GM12878 (cell line): ENCODE measurements at regions not wholly inside any gene's neighbourhood (a gene's known extent, or its start where the extent isn't known, plus 50 kb on each side); places are given as distances from the start of the nearest gene placed in this dataset.

Source experiments
- ATAC-seq: fragments of 200-7000 bp; cut with Tn5 transposase; 3 replicates; pipeline ENCODE4 v1.9.1; 2020; ENCODE audit warnings: mild to moderate bottlenecking, moderate library complexity
- BruUV-seq: library from RNA; stranded (reverse); fragments of 400-500 nt; replicated peaks from 2 replicates; lab custom pipeline; 2021; lab: Mats Ljungman, UMichigan
- CTCF ChIA-PET: fragments of 300-600 bp; sonication (Branson Sonifier 250); formaldehyde crosslinking; extraction: SDS; loops from one replicate; lab custom pipeline; 2021; ENCODE audit warnings: inconsistent platforms; lab: Yijun Ruan, JAX
- POLR2A ChIA-PET: fragments of 350-600 bp; formaldehyde crosslinking; extraction: SDS; loops from one replicate; lab custom pipeline; 2021; ENCODE audit warnings: inconsistent platforms; lab: Charles Lee
- RAD21 ChIA-PET: fragments of 300-600 bp; sonication (Branson Sonifier 250); formaldehyde crosslinking; loops from one replicate; lab custom pipeline; 2023; ENCODE audit warnings: antibody characterized with exemption; ENCODE audit not compliant: unreplicated experiment; lab: Charles Lee
- SMC1A ChIA-PET: fragments of 300-600 bp; sonication (Branson Sonifier 250); formaldehyde crosslinking; loops from one replicate; lab custom pipeline; 2023; ENCODE audit not compliant: unreplicated experiment, uncharacterized antibody; lab: Charles Lee
- DNase-seq: peaks from one replicate; pipeline ENCODE4 v3.0.0-alpha.2; 2011; ENCODE audit warnings: low read depth, low spot score
- FAIRE-seq: peaks from 3 replicates; lab custom pipeline; 2011; peaks lifted over from hg19 to GRCh38; lab: Jason Lieb, UNC
- H2AFZ ChIP-seq: 2 replicates; pipeline ENCODE4 v1.6.0; 2011; ENCODE audit warnings: low read depth, low read length, control low read depth; ENCODE audit not compliant: control insufficient read depth
- H3K27ac ChIP-seq: 2 replicates; pipeline ENCODE4 v1.5.1; 2011; ENCODE audit warnings: control low read depth; ENCODE audit not compliant: control insufficient read depth, insufficient read depth
- H3K27me3 ChIP-seq, 2 experiments: replicated peaks in 1 of 2; 2 replicates each; pipeline versions ENCODE4 v1.6.0 to v1.6.1; 2011; ENCODE audit warnings: low read length in 1 of 2; ENCODE audit not compliant: control insufficient read depth in 2 of 2, insufficient read depth in 2 of 2
- H3K36me3 ChIP-seq, 2 experiments: 2 replicates each; pipeline ENCODE4 v1.5.1; 2011; ENCODE audit warnings: low read length in 1 of 2; ENCODE audit not compliant: control insufficient read depth in 2 of 2, insufficient read depth in 2 of 2
- H3K4me1 ChIP-seq: 2 replicates; pipeline ENCODE4 v1.6.1; 2011; ENCODE audit warnings: mild to moderate bottlenecking, low read length, moderate library complexity, mixed read lengths; ENCODE audit not compliant: control insufficient read depth, insufficient read depth
- H3K4me2 ChIP-seq: 2 replicates; pipeline ENCODE4 v1.6.0; 2011; ENCODE audit warnings: control low read depth; ENCODE audit not compliant: control insufficient read depth, insufficient read depth
- H3K4me3 ChIP-seq: fragments of 200-600 bp; sonication (generic); 2 replicates; pipeline ENCODE4 v1.5.1; 2016
- H3K79me2 ChIP-seq: 2 replicates; pipeline ENCODE4 v1.6.0; 2011; ENCODE audit warnings: low read length; ENCODE audit not compliant: control insufficient read depth, insufficient read depth
- H3K9ac ChIP-seq: 2 replicates; pipeline ENCODE4 v1.8.0; 2011; ENCODE audit warnings: low read length, control low read depth, mixed read lengths; ENCODE audit not compliant: control insufficient read depth, insufficient read depth
- H3K9me3 ChIP-seq: replicated peaks from 3 replicates; pipeline ENCODE4 v1.5.1; 2011; ENCODE audit warnings: mild to moderate bottlenecking, low read length; ENCODE audit not compliant: control insufficient read depth, insufficient read depth
- H4K20me1 ChIP-seq: 2 replicates; pipeline ENCODE4 v1.6.0; 2011; ENCODE audit not compliant: control insufficient read depth, insufficient read depth
- ASH2L ChIP-seq: fragments of 300-600, 200-600 bp; sonication (generic); IDR thresholded peaks from 2 replicates; pipeline ENCODE4 v1.6.1; 2017; ENCODE audit warnings: low read depth, mild to moderate bottlenecking, borderline replicate concordance
- BACH1 ChIP-seq: fragments of 450-650 bp; IDR thresholded peaks from 2 replicates; pipeline ENCODE4 v1.6.1; 2017; ENCODE audit warnings: mild to moderate bottlenecking, borderline replicate concordance
- CHD2 ChIP-seq: IDR thresholded peaks from 2 replicates; pipeline ENCODE4 v1.6.1; 2011; ENCODE audit warnings: low read depth, low read length, improper control_type of control experiment, borderline replicate concordance
- CHD4 ChIP-seq: fragments of 200-600 bp; sonication (generic); IDR thresholded peaks from 2 replicates; pipeline ENCODE4 v1.6.1; 2016; ENCODE audit warnings: mild to moderate bottlenecking
- FOS ChIP-seq: IDR thresholded peaks from 3 replicates; pipeline ENCODE4 v1.6.1; 2011; ENCODE audit warnings: borderline replicate concordance; ENCODE audit not compliant: insufficient read length; ENCODE audit errors: extremely low read depth
- KLF5 ChIP-seq: fragments of 450-650 bp; IDR thresholded peaks from 2 replicates; pipeline ENCODE4 v1.6.1; 2014; ENCODE audit warnings: mild to moderate bottlenecking; ENCODE audit not compliant: partially characterized antibody
- NFIC ChIP-seq: IDR thresholded peaks from 2 replicates; pipeline ENCODE4 v1.6.1; 2012; ENCODE audit warnings: low read depth, mild to moderate bottlenecking, inconsistent platforms, low read length, moderate library complexity
- SMARCA5 ChIP-seq: fragments of 450-650 bp; IDR thresholded peaks from 2 replicates; pipeline ENCODE4 v1.6.1; 2017; ENCODE audit warnings: mild to moderate bottlenecking
- SMC3 ChIP-seq: IDR thresholded peaks from 2 replicates; pipeline ENCODE4 v1.6.1; 2011; ENCODE audit warnings: low read length, improper control_type of control experiment, borderline replicate concordance
- SRF ChIP-seq, 2 experiments: IDR thresholded peaks; 2 replicates each; pipeline ENCODE4 v1.6.1; 2011; ENCODE audit warnings: low read depth in 2 of 2, low read length in 2 of 2, mild to moderate bottlenecking in 1 of 2, moderate library complexity in 1 of 2
- STAT3 ChIP-seq: IDR thresholded peaks from 2 replicates; pipeline ENCODE4 v1.6.1; 2011; ENCODE audit warnings: low read depth, low read length, improper control_type of control experiment
- SUZ12 ChIP-seq: fragments of 200-600 bp; sonication (generic); IDR thresholded peaks from one replicate; pipeline ENCODE4 v1.6.1; 2018; ENCODE audit warnings: antibody characterized with exemption, mild to moderate bottlenecking; ENCODE audit not compliant: unreplicated experiment
- TBL1XR1 ChIP-seq: IDR thresholded peaks from 2 replicates; pipeline ENCODE4 v1.6.1; 2012; ENCODE audit warnings: low read depth, low read length, improper control_type of control experiment
- TCF7 ChIP-seq: IDR thresholded peaks from 2 replicates; pipeline ENCODE4 v1.6.1; 2014; ENCODE audit warnings: antibody characterized with exemption, borderline replicate concordance
- in situ Hi-C: fragments of 300-500 bp; cut with MboI; formaldehyde crosslinking; loops from 9 replicates; pipeline ENCODE4 v1.14.3; 2018; ENCODE audit warnings: mixed read lengths
- intact Hi-C: fragments of 100-400 bp; cut with micrococcal nuclease; formaldehyde crosslinking; loops from one replicate; pipeline ENCODE4 v1.14.2; 2022; ENCODE audit not compliant: unreplicated experiment
- TF ChIP-seq, protein P1 (sequence below): fragments of 450-650 bp; IDR thresholded peaks from 2 replicates; pipeline ENCODE4 v1.6.1; 2017; ENCODE audit warnings: mild to moderate bottlenecking, moderate library complexity
- TF ChIP-seq, protein P2 (sequence below): fragments of 450-650 bp; IDR thresholded peaks from 2 replicates; pipeline ENCODE4 v1.6.1; 2017; ENCODE audit warnings: antibody characterized with exemption, mild to moderate bottlenecking, moderate library complexity
- TF ChIP-seq, protein P3 (sequence below): fragments of 450-650 bp; IDR thresholded peaks from 2 replicates; pipeline ENCODE4 v1.6.1; 2016; ENCODE audit warnings: mild to moderate bottlenecking
- TF ChIP-seq, protein P4 (sequence below): IDR thresholded peaks from 2 replicates; pipeline ENCODE4 v1.6.1; 2011; ENCODE audit warnings: low read depth, mild to moderate bottlenecking, low read length, moderate library complexity, borderline replicate concordance; ENCODE audit errors: extremely low read depth

DNA sequence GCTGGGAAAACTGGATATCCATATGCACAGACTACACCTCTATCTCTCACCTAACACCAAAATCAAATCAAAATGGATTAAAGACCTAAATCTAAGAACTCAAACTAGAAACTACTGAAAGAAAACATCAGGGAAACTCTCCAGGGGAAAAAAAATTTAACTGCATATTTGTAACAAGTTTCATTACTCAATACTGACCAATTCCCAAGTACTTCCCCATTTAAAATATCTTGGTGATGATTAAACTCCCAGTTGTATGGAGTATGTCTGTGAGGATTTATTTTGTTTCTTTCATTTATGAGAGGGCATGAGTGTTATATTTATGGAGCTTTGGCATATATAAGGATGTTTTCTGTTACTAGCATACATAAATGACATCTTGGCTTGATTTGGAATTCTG, 112.3 kb upstream of the IL15 start:
- no peak overlapping the region for H3K27ac ChIP-seq
- no peak overlapping the region for H3K4me2 ChIP-seq
- RAD21 ChIA-PET: no interaction called here
- no peak overlapping the region for H2AFZ ChIP-seq
- no peaks in the 10 kb centered on the region for H3K36me3 ChIP-seq
- H3K9ac ChIP-seq: no peak overlapping the region
- no peak for ATAC-seq
- in situ Hi-C loops: no loop called here
- POLR2A ChIA-PET: no interaction called here
- SMC1A ChIA-PET: no interaction called here
- H4K20me1 ChIP-seq: no peaks in the 10 kb centered on the region
- BruUV-seq: no TSS peak
- H3K79me2 ChIP-seq: no peaks in the 10 kb centered on the region
- no peaks in the 10 kb centered on the region for H3K4me1 ChIP-seq
- H3K27me3 ChIP-seq: no peaks in the 10 kb centered on the region
- H3K9me3 ChIP-seq: no peaks in the 10 kb centered on the region; the same call in 1 of the 3 replicates
- no peak for FAIRE-seq
- CTCF ChIA-PET: no interaction called here
- no peak for DNase-seq
- intact Hi-C loops: no loop called here
- no peak overlapping the region for H3K4me3 ChIP-seq
- TF ChIP-seq, protein P1, sequence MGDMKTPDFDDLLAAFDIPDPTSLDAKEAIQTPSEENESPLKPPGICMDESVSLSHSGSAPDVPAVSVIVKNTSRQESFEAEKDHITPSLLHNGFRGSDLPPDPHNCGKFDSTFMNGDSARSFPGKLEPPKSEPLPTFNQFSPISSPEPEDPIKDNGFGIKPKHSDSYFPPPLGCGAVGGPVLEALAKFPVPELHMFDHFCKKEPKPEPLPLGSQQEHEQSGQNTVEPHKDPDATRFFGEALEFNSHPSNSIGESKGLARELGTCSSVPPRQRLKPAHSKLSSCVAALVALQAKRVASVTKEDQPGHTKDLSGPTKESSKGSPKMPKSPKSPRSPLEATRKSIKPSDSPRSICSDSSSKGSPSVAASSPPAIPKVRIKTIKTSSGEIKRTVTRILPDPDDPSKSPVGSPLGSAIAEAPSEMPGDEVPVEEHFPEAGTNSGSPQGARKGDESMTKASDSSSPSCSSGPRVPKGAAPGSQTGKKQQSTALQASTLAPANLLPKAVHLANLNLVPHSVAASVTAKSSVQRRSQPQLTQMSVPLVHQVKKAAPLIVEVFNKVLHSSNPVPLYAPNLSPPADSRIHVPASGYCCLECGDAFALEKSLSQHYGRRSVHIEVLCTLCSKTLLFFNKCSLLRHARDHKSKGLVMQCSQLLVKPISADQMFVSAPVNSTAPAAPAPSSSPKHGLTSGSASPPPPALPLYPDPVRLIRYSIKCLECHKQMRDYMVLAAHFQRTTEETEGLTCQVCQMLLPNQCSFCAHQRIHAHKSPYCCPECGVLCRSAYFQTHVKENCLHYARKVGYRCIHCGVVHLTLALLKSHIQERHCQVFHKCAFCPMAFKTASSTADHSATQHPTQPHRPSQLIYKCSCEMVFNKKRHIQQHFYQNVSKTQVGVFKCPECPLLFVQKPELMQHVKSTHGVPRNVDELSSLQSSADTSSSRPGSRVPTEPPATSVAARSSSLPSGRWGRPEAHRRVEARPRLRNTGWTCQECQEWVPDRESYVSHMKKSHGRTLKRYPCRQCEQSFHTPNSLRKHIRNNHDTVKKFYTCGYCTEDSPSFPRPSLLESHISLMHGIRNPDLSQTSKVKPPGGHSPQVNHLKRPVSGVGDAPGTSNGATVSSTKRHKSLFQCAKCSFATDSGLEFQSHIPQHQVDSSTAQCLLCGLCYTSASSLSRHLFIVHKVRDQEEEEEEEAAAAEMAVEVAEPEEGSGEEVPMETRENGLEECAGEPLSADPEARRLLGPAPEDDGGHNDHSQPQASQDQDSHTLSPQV: no peak
- TF ChIP-seq TCF7: no peak
- TF ChIP-seq ASH2L: no peak
- TF ChIP-seq, protein P2, sequence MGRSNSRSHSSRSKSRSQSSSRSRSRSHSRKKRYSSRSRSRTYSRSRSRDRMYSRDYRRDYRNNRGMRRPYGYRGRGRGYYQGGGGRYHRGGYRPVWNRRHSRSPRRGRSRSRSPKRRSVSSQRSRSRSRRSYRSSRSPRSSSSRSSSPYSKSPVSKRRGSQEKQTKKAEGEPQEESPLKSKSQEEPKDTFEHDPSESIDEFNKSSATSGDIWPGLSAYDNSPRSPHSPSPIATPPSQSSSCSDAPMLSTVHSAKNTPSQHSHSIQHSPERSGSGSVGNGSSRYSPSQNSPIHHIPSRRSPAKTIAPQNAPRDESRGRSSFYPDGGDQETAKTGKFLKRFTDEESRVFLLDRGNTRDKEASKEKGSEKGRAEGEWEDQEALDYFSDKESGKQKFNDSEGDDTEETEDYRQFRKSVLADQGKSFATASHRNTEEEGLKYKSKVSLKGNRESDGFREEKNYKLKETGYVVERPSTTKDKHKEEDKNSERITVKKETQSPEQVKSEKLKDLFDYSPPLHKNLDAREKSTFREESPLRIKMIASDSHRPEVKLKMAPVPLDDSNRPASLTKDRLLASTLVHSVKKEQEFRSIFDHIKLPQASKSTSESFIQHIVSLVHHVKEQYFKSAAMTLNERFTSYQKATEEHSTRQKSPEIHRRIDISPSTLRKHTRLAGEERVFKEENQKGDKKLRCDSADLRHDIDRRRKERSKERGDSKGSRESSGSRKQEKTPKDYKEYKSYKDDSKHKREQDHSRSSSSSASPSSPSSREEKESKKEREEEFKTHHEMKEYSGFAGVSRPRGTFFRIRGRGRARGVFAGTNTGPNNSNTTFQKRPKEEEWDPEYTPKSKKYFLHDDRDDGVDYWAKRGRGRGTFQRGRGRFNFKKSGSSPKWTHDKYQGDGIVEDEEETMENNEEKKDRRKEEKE: no peak
- TF ChIP-seq STAT3: no peak
- no peak for TF ChIP-seq CHD4
- TF ChIP-seq, protein P3, sequence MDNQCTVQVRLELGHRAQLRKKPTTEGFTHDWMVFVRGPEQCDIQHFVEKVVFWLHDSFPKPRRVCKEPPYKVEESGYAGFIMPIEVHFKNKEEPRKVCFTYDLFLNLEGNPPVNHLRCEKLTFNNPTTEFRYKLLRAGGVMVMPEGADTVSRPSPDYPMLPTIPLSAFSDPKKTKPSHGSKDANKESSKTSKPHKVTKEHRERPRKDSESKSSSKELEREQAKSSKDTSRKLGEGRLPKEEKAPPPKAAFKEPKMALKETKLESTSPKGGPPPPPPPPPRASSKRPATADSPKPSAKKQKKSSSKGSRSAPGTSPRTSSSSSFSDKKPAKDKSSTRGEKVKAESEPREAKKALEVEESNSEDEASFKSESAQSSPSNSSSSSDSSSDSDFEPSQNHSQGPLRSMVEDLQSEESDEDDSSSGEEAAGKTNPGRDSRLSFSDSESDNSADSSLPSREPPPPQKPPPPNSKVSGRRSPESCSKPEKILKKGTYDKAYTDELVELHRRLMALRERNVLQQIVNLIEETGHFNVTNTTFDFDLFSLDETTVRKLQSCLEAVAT: no peak
- TF ChIP-seq NFIC: no peak
- TF ChIP-seq CHD2: no peak
- no peak for TF ChIP-seq BACH1
- no peak for TF ChIP-seq KLF5
- no peak for TF ChIP-seq SUZ12
- TF ChIP-seq SMC3: no peak
- no peak for TF ChIP-seq TBL1XR1
- no peak for TF ChIP-seq FOS
- TF ChIP-seq, protein P4, sequence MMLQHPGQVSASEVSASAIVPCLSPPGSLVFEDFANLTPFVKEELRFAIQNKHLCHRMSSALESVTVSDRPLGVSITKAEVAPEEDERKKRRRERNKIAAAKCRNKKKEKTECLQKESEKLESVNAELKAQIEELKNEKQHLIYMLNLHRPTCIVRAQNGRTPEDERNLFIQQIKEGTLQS: no peak
- TF ChIP-seq SMARCA5: no peak
- no peak for TF ChIP-seq SRF (IDR thresholded peaks at IDR 0.05; ENCODE audit: low read depth in 2 of 2, low read length in 2 of 2)
